HPDE6-E6E7 (cell line): ENCODE measurements at regions not wholly inside any gene's neighbourhood (a gene's known extent, or its start where the extent isn't known, plus 50 kb on each side); places are given as distances from the start of the nearest gene placed in this dataset.
"Not testable (repeated sequence)": the region's sequence is repeated elsewhere in the genome, so short reads cannot be mapped to it uniquely, and the experiment has no call there.

ENCODE experiments used
- DNase-seq: peaks from one replicate; pipeline ENCODE4 v3.0.0; 2011; ENCODE audit warnings: missing footprints; ENCODE audit errors: extremely low spot score

GRCh38 chr14:31911160-31911559 lies 165.9 kb upstream of the ARHGAP5 start:
- DNase-seq: no peak

GRCh38 chr14:31913370-31913769 lies 163.7 kb upstream of the ARHGAP5 start:
- no peak for DNase-seq

- DNase-seq: not testable (repeated sequence)
These were observed 158.8 kb upstream of the ARHGAP5 start for GRCh38 chr14:31918289-31918688.

- DNase-seq: no peak
These were observed 157.1 kb upstream of the ARHGAP5 start for GRCh38 chr14:31920001-31920400.

GRCh38 chr14:31920989-31921650 lies 156.0 kb upstream of the ARHGAP5 start:
- DNase-seq: no peak

GRCh38 chr14:31921721-31922120 lies 155.4 kb upstream of the ARHGAP5 start:
- no peak for DNase-seq

- DNase-seq: no peak
These were observed 151.0 kb upstream of the ARHGAP5 start for GRCh38 chr14:31926123-31926522.

GRCh38 chr14:31926652-31927347 lies 150.3 kb upstream of the ARHGAP5 start:
- DNase-seq: no peak

- peak; percentile 84 for DNase-seq
These were observed 149.7 kb upstream of the ARHGAP5 start for GRCh38 chr14:31927348-31927832.

- no peak for DNase-seq
These were observed 147.0 kb upstream of the ARHGAP5 start for GRCh38 chr14:31930070-31930469.

- DNase-seq: no peak
These were observed 146.4 kb upstream of the ARHGAP5 start for GRCh38 chr14:31930493-31931240.

GRCh38 chr14:31932675-31933074 lies 144.4 kb upstream of the ARHGAP5 start:
- DNase-seq: no peak

GRCh38 chr14:31933716-31934115 lies 143.4 kb upstream of the ARHGAP5 start:
- DNase-seq: no peak

GRCh38 chr14:31934767-31935266 lies 142.3 kb upstream of the ARHGAP5 start:
- no peak for DNase-seq

GRCh38 chr14:31935391-31935790 lies 141.7 kb upstream of the ARHGAP5 start:
- DNase-seq: no peak

- no peak for DNase-seq
These were observed 141.0 kb upstream of the ARHGAP5 start for GRCh38 chr14:31936115-31936514.

GRCh38 chr14:31937730-31938346 lies 139.3 kb upstream of the ARHGAP5 start:
- DNase-seq: peak; percentile 80

GRCh38 chr14:31939934-31940333 lies 137.2 kb upstream of the ARHGAP5 start:
- DNase-seq: no peak

- no peak for DNase-seq
These were observed 135.6 kb upstream of the ARHGAP5 start for GRCh38 chr14:31941487-31941886.

- DNase-seq: no peak
These were observed 134.8 kb upstream of the ARHGAP5 start for GRCh38 chr14:31942166-31942841.

GRCh38 chr14:31943217-31943799 lies 133.8 kb upstream of the ARHGAP5 start:
- DNase-seq: no peak
